ENCODE measurements at regions not wholly inside any gene's neighbourhood (a gene's known extent, or its start where the extent isn't known, plus 50 kb on each side); places are given as distances from the start of the nearest gene placed in this dataset.

DNA sequence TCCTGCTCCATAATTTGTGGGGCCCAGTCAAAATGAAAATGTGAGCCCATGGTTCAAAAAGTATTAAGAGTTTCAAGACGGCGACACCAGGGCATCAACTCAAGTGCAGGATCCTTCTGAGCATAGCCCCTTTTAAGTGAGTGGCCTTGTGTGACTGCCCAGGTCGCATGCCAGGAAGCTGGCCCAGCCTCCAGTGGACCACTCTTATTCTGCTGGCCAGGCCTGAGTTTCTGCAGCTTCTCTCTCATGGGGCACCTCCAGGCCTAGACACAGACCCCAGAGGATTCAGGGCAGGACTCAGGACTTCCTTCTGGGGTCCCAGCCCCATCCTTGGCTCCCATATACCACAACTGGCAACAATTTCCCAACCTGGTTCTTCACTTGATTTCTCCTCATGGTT is 83.5 kb upstream of the HAAO start:
- Histone ChIP-seq H4K20me1 (ENCODE audit: insufficient read depth, low read length) (no peaks in the 10 kb centered on the region), H3K9me3 (ENCODE audit: low read length) (no peaks in the 10 kb centered on the region), H3K4me2 (ENCODE audit: low read length) (no peak overlapping the region), H3K9me2 (ENCODE audit: insufficient read depth, low read length) (no peaks in the 10 kb centered on the region), H3K36me3 (ENCODE audit: insufficient read depth, low read length) (no peaks in the 10 kb centered on the region), H2AFZ (ENCODE audit: low read length) (no peak overlapping the region), H3K27ac (ENCODE audit: low read depth, low read length, poor library complexity, severe bottlenecking) (no peak overlapping the region), H3K4me3 (ENCODE audit: low read depth, low read length, poor library complexity, severe bottlenecking) (no peak overlapping the region), H3K4me1 (ENCODE audit: insufficient read depth, low read length, poor library complexity, severe bottlenecking) (no peaks in the 10 kb centered on the region), H3K79me2 (ENCODE audit: insufficient read depth, low read depth, low read length) (no peaks in the 10 kb centered on the region)
- CTCF ChIA-PET (ENCODE audit: unreplicated experiment) = no interaction called here
- TF ChIP-seq, protein P1, sequence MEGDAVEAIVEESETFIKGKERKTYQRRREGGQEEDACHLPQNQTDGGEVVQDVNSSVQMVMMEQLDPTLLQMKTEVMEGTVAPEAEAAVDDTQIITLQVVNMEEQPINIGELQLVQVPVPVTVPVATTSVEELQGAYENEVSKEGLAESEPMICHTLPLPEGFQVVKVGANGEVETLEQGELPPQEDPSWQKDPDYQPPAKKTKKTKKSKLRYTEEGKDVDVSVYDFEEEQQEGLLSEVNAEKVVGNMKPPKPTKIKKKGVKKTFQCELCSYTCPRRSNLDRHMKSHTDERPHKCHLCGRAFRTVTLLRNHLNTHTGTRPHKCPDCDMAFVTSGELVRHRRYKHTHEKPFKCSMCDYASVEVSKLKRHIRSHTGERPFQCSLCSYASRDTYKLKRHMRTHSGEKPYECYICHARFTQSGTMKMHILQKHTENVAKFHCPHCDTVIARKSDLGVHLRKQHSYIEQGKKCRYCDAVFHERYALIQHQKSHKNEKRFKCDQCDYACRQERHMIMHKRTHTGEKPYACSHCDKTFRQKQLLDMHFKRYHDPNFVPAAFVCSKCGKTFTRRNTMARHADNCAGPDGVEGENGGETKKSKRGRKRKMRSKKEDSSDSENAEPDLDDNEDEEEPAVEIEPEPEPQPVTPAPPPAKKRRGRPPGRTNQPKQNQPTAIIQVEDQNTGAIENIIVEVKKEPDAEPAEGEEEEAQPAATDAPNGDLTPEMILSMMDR (conservative IDR thresholded peaks at IDR 0.05; ENCODE audit: low read length) = no peak
- no peak for TF ChIP-seq EZH2phosphoT487 (IDR thresholded peaks at IDR 0.05; ENCODE audit: borderline replicate concordance, low read depth, low read length)
- no peak for DNase-seq (ENCODE audit: low spot score)
- POLR2A ChIA-PET = no interaction called here
- BruUV-seq (replicated peaks) = no TSS peak
- intact Hi-C loops (cut with micrococcal nuclease; ENCODE audit: unreplicated experiment) = no loop called here

DNA sequence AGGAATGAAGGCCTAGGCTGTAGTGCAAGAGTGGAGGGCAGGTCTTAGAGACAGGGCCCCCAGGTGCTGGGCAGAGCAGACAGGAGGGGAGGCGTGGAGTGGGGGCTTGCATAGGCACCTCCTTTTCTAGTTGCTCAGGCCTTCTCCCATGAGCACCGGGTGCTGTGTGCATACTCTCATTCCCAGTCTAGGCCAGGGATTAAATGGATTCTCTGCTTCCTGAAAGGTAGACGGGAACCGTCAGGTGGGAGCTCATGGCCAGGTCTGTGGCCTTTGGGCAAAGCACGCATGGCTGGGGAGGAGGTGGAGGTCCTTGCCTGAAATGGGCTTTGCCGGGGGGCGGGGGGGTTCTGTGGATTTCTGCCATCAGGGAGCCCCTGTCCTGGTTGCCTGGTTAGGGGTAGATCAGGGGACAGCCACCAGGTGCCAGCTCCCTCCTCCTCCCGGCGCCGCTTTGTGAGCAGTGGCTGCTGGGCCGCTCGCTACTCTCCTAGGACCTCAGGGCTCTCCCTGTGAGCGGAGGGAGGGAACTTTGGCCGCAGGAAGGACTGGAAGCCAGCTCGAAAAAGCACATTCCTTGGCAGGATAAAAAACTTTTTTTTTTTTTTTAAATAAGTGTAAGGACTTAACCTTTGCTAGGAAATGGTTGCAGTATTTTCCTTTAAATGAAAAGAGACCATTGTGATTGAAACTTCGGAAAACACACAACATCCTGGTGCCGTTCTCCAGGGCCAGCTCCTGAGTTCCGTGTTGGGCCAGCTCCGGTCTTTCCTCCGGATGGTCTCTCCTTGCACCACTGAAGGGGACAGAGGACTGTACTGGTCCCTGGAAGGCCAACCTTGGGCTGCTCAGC is 82.8 kb upstream of the HAAO start:
- Histone ChIP-seq H3K9me3 (ENCODE audit: low read length) (no peaks in the 10 kb centered on the region), H3K4me2 (ENCODE audit: low read length) (no peak overlapping the region), H3K27ac (ENCODE audit: low read depth, low read length, poor library complexity, severe bottlenecking) (no peak overlapping the region), H3K79me2 (ENCODE audit: insufficient read depth, low read depth, low read length) (no peaks in the 10 kb centered on the region), H3K36me3 (ENCODE audit: insufficient read depth, low read length) (no peaks in the 10 kb centered on the region), H3K9me2 (ENCODE audit: insufficient read depth, low read length) (no peaks in the 10 kb centered on the region), H2AFZ (ENCODE audit: low read length) (no peak overlapping the region), H3K4me1 (ENCODE audit: insufficient read depth, low read length, poor library complexity, severe bottlenecking) (no peaks in the 10 kb centered on the region), H4K20me1 (ENCODE audit: insufficient read depth, low read length) (no peaks in the 10 kb centered on the region), H3K4me3 (ENCODE audit: low read depth, low read length, poor library complexity, severe bottlenecking) (no peak overlapping the region)
- no TSS peak for BruUV-seq (replicated peaks)
- ChIA-PET POLR2A (no interaction called here), CTCF (ENCODE audit: unreplicated experiment) (no interaction called here)
- TF ChIP-seq, protein P1 (conservative IDR thresholded peaks at IDR 0.05; ENCODE audit: low read length) = no peak
- no peak for TF ChIP-seq EZH2phosphoT487 (IDR thresholded peaks at IDR 0.05; ENCODE audit: borderline replicate concordance, low read depth, low read length)
- intact Hi-C loops (cut with micrococcal nuclease; ENCODE audit: unreplicated experiment) = no loop called here
- DNase-seq (ENCODE audit: low spot score) = no peak

DNA sequence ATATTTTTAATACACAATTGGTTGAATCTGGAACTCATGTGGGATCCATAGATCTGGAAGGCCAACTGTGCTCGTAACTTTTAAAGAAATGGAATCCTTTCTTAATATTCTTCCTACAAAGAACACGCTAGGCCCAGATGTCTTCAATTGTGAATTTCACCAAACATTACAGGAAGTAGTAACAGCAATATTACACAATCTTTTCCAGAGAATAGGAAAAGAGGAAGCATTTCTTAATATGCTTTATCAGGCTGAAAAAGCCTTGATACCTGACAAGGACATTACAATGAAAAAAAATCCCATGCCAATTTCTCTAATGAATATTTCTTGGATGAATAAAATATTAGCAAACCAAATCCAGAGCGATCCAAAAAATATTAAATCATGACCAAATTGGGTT is 80.3 kb upstream of the HAAO start:
- H3K4me2 ChIP-seq (ENCODE audit: low read length) = no peak overlapping the region
- CTCF ChIA-PET (ENCODE audit: unreplicated experiment) = no interaction called here
- no peak overlapping the region for H2AFZ ChIP-seq (ENCODE audit: low read length)
- no peaks in the 10 kb centered on the region for H3K36me3 ChIP-seq (ENCODE audit: insufficient read depth, low read length)
- H4K20me1 ChIP-seq (ENCODE audit: insufficient read depth, low read length) = no peaks in the 10 kb centered on the region
- no peak overlapping the region for H3K27ac ChIP-seq (ENCODE audit: low read depth, low read length, poor library complexity, severe bottlenecking)
- no peaks in the 10 kb centered on the region for H3K4me1 ChIP-seq (ENCODE audit: insufficient read depth, low read length, poor library complexity, severe bottlenecking)
- TF ChIP-seq, protein P1 (conservative IDR thresholded peaks at IDR 0.05; ENCODE audit: low read length) = no peak
- TF ChIP-seq EZH2phosphoT487 (IDR thresholded peaks at IDR 0.05; ENCODE audit: borderline replicate concordance, low read depth, low read length) = no peak
- POLR2A ChIA-PET = no interaction called here
- no peak overlapping the region for H3K4me3 ChIP-seq (ENCODE audit: low read depth, low read length, poor library complexity, severe bottlenecking)
- peaks cover 12% of the 10 kb centered on the region for H3K9me3 ChIP-seq (ENCODE audit: low read length)
- no peaks in the 10 kb centered on the region for H3K79me2 ChIP-seq (ENCODE audit: insufficient read depth, low read depth, low read length)
- no peaks in the 10 kb centered on the region for H3K9me2 ChIP-seq (ENCODE audit: insufficient read depth, low read length)
- DNase-seq (ENCODE audit: low spot score) = no peak
- intact Hi-C loops (cut with micrococcal nuclease; ENCODE audit: unreplicated experiment) = no loop called here
- BruUV-seq (replicated peaks) = no TSS peak

Measured in OCI-LY7 (cell line).